ENCODE measurements at regions not wholly inside any gene's neighbourhood (a gene's known extent, or its start where the extent isn't known, plus 50 kb on each side); places are given as distances from the start of the nearest gene placed in this dataset.

- no peak for DNase-seq (ENCODE audit: low read depth)
- no peak overlapping the region for H3K4me3 ChIP-seq (ENCODE audit: low read depth, low read length)
These were observed 426.4 kb upstream of the ID2 start for GRCh38 chr2:8255448-8255800.

GRCh38 chr2:8256905-8257304 lies 425.0 kb upstream of the ID2 start:
- H3K4me3 ChIP-seq (ENCODE audit: low read depth, low read length): no peak overlapping the region
- DNase-seq (ENCODE audit: low read depth): no peak

- H3K4me3 ChIP-seq (ENCODE audit: low read depth, low read length): no peak overlapping the region
- no peak for DNase-seq (ENCODE audit: low read depth)
These were observed 424.4 kb upstream of the ID2 start for GRCh38 chr2:8257502-8257901.

GRCh38 chr2:8258406-8258805 lies 423.4 kb upstream of the ID2 start:
- no peak for DNase-seq (ENCODE audit: low read depth)
- no peak overlapping the region for H3K4me3 ChIP-seq (ENCODE audit: low read depth, low read length)

- DNase-seq (ENCODE audit: low read depth): no peak
- no peak overlapping the region for H3K4me3 ChIP-seq (ENCODE audit: low read depth, low read length)
These were observed 422.6 kb upstream of the ID2 start for GRCh38 chr2:8259106-8259840.

GRCh38 chr2:8259841-8260178 lies 422.0 kb upstream of the ID2 start:
- no peak for DNase-seq (ENCODE audit: low read depth)
- no peak overlapping the region for H3K4me3 ChIP-seq (ENCODE audit: low read depth, low read length)

GRCh38 chr2:8260213-8260612 lies 421.6 kb upstream of the ID2 start:
- DNase-seq (ENCODE audit: low read depth): no peak
- H3K4me3 ChIP-seq (ENCODE audit: low read depth, low read length): no peak overlapping the region

- DNase-seq (ENCODE audit: low read depth): no peak
- no peak overlapping the region for H3K4me3 ChIP-seq (ENCODE audit: low read depth, low read length)
These were observed 418.0 kb upstream of the ID2 start for GRCh38 chr2:8263901-8264300.

- H3K4me3 ChIP-seq (ENCODE audit: low read depth, low read length): no peak overlapping the region
- no peak for DNase-seq (ENCODE audit: low read depth)
These were observed 416.9 kb upstream of the ID2 start for GRCh38 chr2:8264981-8265380.

GRCh38 chr2:8265476-8266226 lies 416.2 kb upstream of the ID2 start:
- DNase-seq (ENCODE audit: low read depth): no peak
- H3K4me3 ChIP-seq (ENCODE audit: low read depth, low read length): no peak overlapping the region

GRCh38 chr2:8266563-8266962 lies 415.3 kb upstream of the ID2 start:
- DNase-seq (ENCODE audit: low read depth): no peak
- no peak overlapping the region for H3K4me3 ChIP-seq (ENCODE audit: low read depth, low read length)

- H3K4me3 ChIP-seq (ENCODE audit: low read depth, low read length): no peak overlapping the region
- no peak for DNase-seq (ENCODE audit: low read depth)
These were observed 414.8 kb upstream of the ID2 start for GRCh38 chr2:8267048-8267447.

GRCh38 chr2:8267721-8268120 lies 414.1 kb upstream of the ID2 start:
- no peak for DNase-seq (ENCODE audit: low read depth)
- H3K4me3 ChIP-seq (ENCODE audit: low read depth, low read length): no peak overlapping the region

- peak; percentile 10 for DNase-seq (ENCODE audit: low read depth)
- no peak overlapping the region for H3K4me3 ChIP-seq (ENCODE audit: low read depth, low read length)
These were observed 413.6 kb upstream of the ID2 start for GRCh38 chr2:8268172-8268783.

GRCh38 chr2:8270699-8271098 lies 411.2 kb upstream of the ID2 start:
- DNase-seq (ENCODE audit: low read depth): no peak
- no peak overlapping the region for H3K4me3 ChIP-seq (ENCODE audit: low read depth, low read length)

GRCh38 chr2:8271461-8271860 lies 410.4 kb upstream of the ID2 start:
- no peak for DNase-seq (ENCODE audit: low read depth)
- no peak overlapping the region for H3K4me3 ChIP-seq (ENCODE audit: low read depth, low read length)

- no peak overlapping the region for H3K4me3 ChIP-seq (ENCODE audit: low read depth, low read length)
- no peak for DNase-seq (ENCODE audit: low read depth)
These were observed 405.8 kb upstream of the ID2 start for GRCh38 chr2:8276026-8276425.

GRCh38 chr2:8277921-8278571 lies 403.8 kb upstream of the ID2 start:
- no peak overlapping the region for H3K4me3 ChIP-seq (ENCODE audit: low read depth, low read length)
- no peak for DNase-seq (ENCODE audit: low read depth)

GRCh38 chr2:8278709-8279354 lies 403.0 kb upstream of the ID2 start:
- H3K4me3 ChIP-seq (ENCODE audit: low read depth, low read length): no peak overlapping the region
- DNase-seq (ENCODE audit: low read depth): no peak

GRCh38 chr2:8279506-8279905 lies 402.4 kb upstream of the ID2 start:
- H3K4me3 ChIP-seq (ENCODE audit: low read depth, low read length): no peak overlapping the region
- no peak for DNase-seq (ENCODE audit: low read depth)

All from skeletal muscle cell (primary cell).